Mesendoderm (in vitro differentiated cells): ENCODE measurements at regions not wholly inside any gene's neighbourhood (a gene's known extent, or its start where the extent isn't known, plus 50 kb on each side); places are given as distances from the start of the nearest gene placed in this dataset.

ENCODE experiments used
- DNase-seq: peaks from one replicate; pipeline ENCODE4 v3.0.0; 2013
- H2AK5ac ChIP-seq: 2 replicates; pipeline ENCODE4 v1.6.1; 2013; ENCODE audit warnings: low read length, inconsistent platforms
- H2BK120ac ChIP-seq: 2 replicates; pipeline ENCODE4 v1.6.1; 2013; ENCODE audit warnings: low read depth, mild to moderate bottlenecking, low read length, moderate library complexity, mixed read lengths
- H2BK15ac ChIP-seq: replicated peaks from 2 replicates; pipeline ENCODE4 v1.6.1; 2013; ENCODE audit warnings: low read depth, mild to moderate bottlenecking, moderate library complexity
- H2BK5ac ChIP-seq: 2 replicates; pipeline ENCODE4 v1.6.1; 2013; ENCODE audit warnings: low read length, inconsistent platforms
- H3K18ac ChIP-seq: 2 replicates; pipeline ENCODE4 v1.6.1; 2013; ENCODE audit warnings: mild to moderate bottlenecking, low read length, mixed read lengths
- H3K23ac ChIP-seq: one replicate; pipeline ENCODE4 v1.6.1; 2013; ENCODE audit warnings: low read length
- H3K27ac ChIP-seq: 2 replicates; pipeline ENCODE4 v1.5.1; 2013; ENCODE audit warnings: low read depth, mild to moderate bottlenecking, inconsistent platforms, low read length, moderate library complexity
- H3K27me3 ChIP-seq: 2 replicates; pipeline ENCODE4 v1.6.1; 2013; ENCODE audit warnings: low read length, control low read depth, mild to moderate bottlenecking, inconsistent platforms; ENCODE audit not compliant: insufficient read depth, poor library complexity
- H3K36me3 ChIP-seq: 2 replicates; pipeline ENCODE4 v1.6.1; 2013; ENCODE audit warnings: low read length, inconsistent platforms; ENCODE audit not compliant: control insufficient read depth, insufficient read depth
- H3K4ac ChIP-seq: one replicate; pipeline ENCODE4 v1.6.1; 2013; ENCODE audit warnings: low read depth, mild to moderate bottlenecking, low read length, moderate library complexity
- H3K4me1 ChIP-seq: 2 replicates; pipeline ENCODE4 v1.6.1; 2013; ENCODE audit warnings: low read depth, low read length, inconsistent platforms; ENCODE audit not compliant: control insufficient read depth
- H3K4me2 ChIP-seq: 2 replicates; pipeline ENCODE4 v1.6.1; 2013; ENCODE audit warnings: low read length
- H3K4me3 ChIP-seq: 2 replicates; pipeline ENCODE4 v1.5.1; 2013; ENCODE audit warnings: mild to moderate bottlenecking, low read length
- H3K56ac ChIP-seq: one replicate; pipeline ENCODE4 v1.6.1; 2013; ENCODE audit warnings: low read length
- H3K79me1 ChIP-seq: 2 replicates; pipeline ENCODE4 v1.6.1; 2013; ENCODE audit warnings: low read length, inconsistent platforms
- H3K79me2 ChIP-seq: 2 replicates; pipeline ENCODE4 v1.6.1; 2013; ENCODE audit warnings: mild to moderate bottlenecking, low read length; ENCODE audit not compliant: control insufficient read depth, insufficient read depth
- H3K9ac ChIP-seq: 2 replicates; pipeline ENCODE4 v1.6.1; 2013; ENCODE audit warnings: low read length, inconsistent platforms
- H4K5ac ChIP-seq: one replicate; pipeline ENCODE4 v1.6.1; 2013; ENCODE audit warnings: low read length
- H4K8ac ChIP-seq: one replicate; pipeline ENCODE4 v1.6.1; 2013; ENCODE audit warnings: low read depth, mild to moderate bottlenecking, control low read depth, low read length, moderate library complexity
- WGBS: extraction: QIAGEN DNeasy Blood & Tissue Kit; methylation state at CpG from one replicate; pipeline ENCODE4 v1.1.7; 2013; ENCODE audit warnings: low lambda C conversion rate, missing lambda C conversion rate; ENCODE audit not compliant: insufficient coverage; ENCODE audit errors: extremely low coverage; 5-methylcytosine and 5-hydroxymethylcytosine counted together

DNA sequence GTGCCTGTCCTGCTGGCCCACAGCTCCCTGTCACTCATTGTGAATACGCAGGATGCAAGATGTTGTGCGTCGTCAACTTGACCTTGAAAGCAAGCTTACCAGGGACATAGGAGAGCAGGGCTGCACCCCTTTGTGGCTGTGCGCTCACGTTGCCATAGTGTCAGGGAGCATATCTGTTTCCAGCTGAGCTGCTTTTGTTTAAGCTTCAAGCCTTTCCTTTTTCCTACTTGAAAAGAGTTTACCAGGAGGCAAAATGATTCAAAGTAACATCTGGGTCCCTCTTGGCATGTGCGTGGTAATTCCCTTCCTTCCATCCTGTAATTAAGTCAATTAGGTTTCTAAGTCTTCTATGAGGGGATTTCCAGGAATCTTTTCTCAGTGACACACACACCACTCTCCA is 537.1 kb downstream of the AJAP1 start:
- H2BK15ac ChIP-seq = no peak overlapping the region
- no peak overlapping the region for H3K4ac ChIP-seq
- no peaks in the 10 kb centered on the region for H3K79me2 ChIP-seq
- H3K18ac ChIP-seq = no peak overlapping the region
- H3K79me1 ChIP-seq = no peaks in the 10 kb centered on the region
- H3K27me3 ChIP-seq = no peaks in the 10 kb centered on the region
- H3K4me3 ChIP-seq = no peak overlapping the region
- H2AK5ac ChIP-seq = no peak overlapping the region
- no peak overlapping the region for H4K8ac ChIP-seq
- H3K27ac ChIP-seq = no peak overlapping the region
- H3K36me3 ChIP-seq = no peaks in the 10 kb centered on the region
- no peak overlapping the region for H3K56ac ChIP-seq
- H3K4me1 ChIP-seq = no peaks in the 10 kb centered on the region
- H3K23ac ChIP-seq = no peak overlapping the region
- no peak overlapping the region for H3K9ac ChIP-seq
- H2BK120ac ChIP-seq = no peak overlapping the region
- no peak for DNase-seq
- no peak overlapping the region for H2BK5ac ChIP-seq
- H3K4me2 ChIP-seq = no peak overlapping the region
- H4K5ac ChIP-seq = no peak overlapping the region
- WGBS = no CpG with 5 or more reads among the region's 6 CpGs

DNA sequence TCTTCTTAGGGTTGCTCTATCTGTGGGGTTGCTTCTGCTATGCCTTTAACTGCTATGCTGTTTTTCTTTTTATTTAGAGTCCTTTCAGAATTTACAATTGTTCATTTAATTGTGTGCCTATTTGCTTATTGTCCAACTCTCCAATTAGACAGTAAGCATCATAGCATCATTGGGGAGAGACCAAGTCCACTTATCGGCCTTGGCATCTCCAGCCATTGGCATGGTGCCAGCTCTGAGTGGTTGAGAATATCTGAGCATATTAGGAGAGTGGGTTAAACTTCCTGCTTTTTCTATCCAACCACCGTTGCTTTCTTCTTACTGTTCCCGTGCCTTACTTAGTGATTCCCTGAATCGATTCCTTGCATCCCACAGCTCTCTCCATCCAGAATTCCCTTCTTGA is 535.0 kb downstream of the AJAP1 start:
- Histone ChIP-seq H3K4me2 (no peak overlapping the region), H3K23ac (no peak overlapping the region), H2AK5ac (no peak overlapping the region), H2BK120ac (no peak overlapping the region), H3K79me1 (no peaks in the 10 kb centered on the region), H3K27me3 (no peaks in the 10 kb centered on the region), H3K4ac (no peak overlapping the region), H3K79me2 (no peaks in the 10 kb centered on the region), H4K5ac (no peak overlapping the region), H3K18ac (no peak overlapping the region), H3K9ac (no peak overlapping the region), H2BK5ac (no peak overlapping the region), H3K4me3 (no peak overlapping the region), H3K4me1 (no peaks in the 10 kb centered on the region), H2BK15ac (no peak overlapping the region), H3K56ac (no peak overlapping the region), H4K8ac (no peak overlapping the region), H3K27ac (no peak overlapping the region), H3K36me3 (no peaks in the 10 kb centered on the region)
- no peak for DNase-seq
- WGBS = no CpG with 5 or more reads among the region's 4 CpGs

DNA sequence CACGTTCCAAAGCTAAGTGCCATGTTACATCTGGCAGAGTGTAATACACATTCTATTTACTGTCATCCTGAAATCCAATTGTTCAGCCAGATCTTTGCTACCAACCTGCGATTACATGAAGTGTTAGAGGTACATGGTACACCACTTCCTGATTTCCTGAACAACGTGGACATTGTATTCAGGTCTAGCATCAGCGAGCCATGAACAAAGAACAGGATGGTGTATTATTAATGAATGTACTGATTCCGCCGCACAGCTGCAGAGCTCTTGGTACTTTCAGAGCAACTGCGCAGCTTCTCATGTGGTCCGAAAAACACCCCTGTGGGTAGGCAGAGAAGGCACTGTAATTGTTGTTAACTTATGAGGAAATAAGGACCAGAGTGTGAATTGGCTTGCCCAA is 511.4 kb downstream of the AJAP1 start:
- DNase-seq = no peak
- Histone ChIP-seq H3K27me3 (no peaks in the 10 kb centered on the region), H3K36me3 (no peaks in the 10 kb centered on the region), H3K4me2 (no peak overlapping the region), H3K79me1 (no peaks in the 10 kb centered on the region), H3K27ac (no peak overlapping the region), H2AK5ac (no peak overlapping the region), H2BK15ac (no peak overlapping the region), H3K4ac (no peak overlapping the region), H2BK5ac (no peak overlapping the region), H3K9ac (no peak overlapping the region), H3K56ac (no peak overlapping the region), H3K4me3 (no peak overlapping the region), H3K79me2 (no peaks in the 10 kb centered on the region), H3K18ac (no peak overlapping the region), H2BK120ac (no peak overlapping the region), H3K23ac (no peak overlapping the region), H3K4me1 (no peaks in the 10 kb centered on the region), H4K5ac (no peak overlapping the region), H4K8ac (no peak overlapping the region)
- WGBS = no CpG with 5 or more reads among the region's 8 CpGs

DNA sequence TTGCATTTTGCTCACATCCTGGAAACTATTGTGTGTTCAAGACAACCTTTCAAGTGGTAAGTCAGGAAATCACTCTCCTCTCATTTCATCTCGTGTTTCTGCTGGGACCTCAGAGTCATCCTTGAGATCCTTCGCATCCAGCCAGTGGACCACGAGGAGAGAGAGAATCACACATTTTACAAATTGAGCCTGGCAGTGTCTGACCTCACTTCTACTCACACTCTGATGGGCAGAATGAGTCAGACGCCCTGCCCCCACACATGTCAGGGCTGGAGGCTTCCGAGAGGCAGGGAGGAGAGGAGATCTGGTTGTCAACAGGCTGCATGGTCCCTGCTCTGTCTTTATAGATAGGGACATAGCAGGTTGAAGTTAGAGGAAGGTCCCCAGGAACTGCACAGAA is 509.7 kb downstream of the AJAP1 start:
- H3K4ac ChIP-seq = no peak overlapping the region
- H4K8ac ChIP-seq = no peak overlapping the region
- no peak overlapping the region for H2AK5ac ChIP-seq
- DNase-seq = peak; percentile 58
- no peak overlapping the region for H3K9ac ChIP-seq
- H2BK5ac ChIP-seq = no peak overlapping the region
- H3K4me3 ChIP-seq = no peak overlapping the region
- no CpG with 5 or more reads among the region's 5 CpGs for WGBS
- H4K5ac ChIP-seq = no peak overlapping the region
- H3K23ac ChIP-seq = no peak overlapping the region
- no peak overlapping the region for H3K4me2 ChIP-seq
- no peaks in the 10 kb centered on the region for H3K36me3 ChIP-seq
- no peaks in the 10 kb centered on the region for H3K27me3 ChIP-seq
- no peaks in the 10 kb centered on the region for H3K79me2 ChIP-seq
- H3K18ac ChIP-seq = no peak overlapping the region
- no peaks in the 10 kb centered on the region for H3K4me1 ChIP-seq
- no peaks in the 10 kb centered on the region for H3K79me1 ChIP-seq
- no peak overlapping the region for H2BK15ac ChIP-seq
- H2BK120ac ChIP-seq = no peak overlapping the region
- H3K56ac ChIP-seq = no peak overlapping the region
- H3K27ac ChIP-seq = no peak overlapping the region

DNA sequence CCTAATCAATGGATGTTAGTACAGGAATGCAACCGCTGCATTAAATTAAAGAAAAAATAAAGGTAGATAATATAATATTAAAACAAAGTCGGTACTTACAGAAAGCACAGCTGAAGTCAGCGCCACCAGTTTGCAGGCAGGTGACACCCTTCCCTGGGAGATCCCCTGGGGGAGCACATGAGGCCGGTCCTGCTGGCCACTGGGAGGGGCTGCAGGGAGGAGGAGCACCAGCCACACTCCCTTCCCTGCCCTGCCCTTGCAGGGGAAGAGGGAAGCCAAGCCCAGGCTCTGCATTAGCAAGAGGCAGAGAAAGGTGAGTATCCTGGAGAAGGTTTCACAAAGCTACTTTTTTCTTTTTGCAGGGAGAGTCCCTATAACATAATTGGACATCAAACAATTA is 507.0 kb downstream of the AJAP1 start:
- no peaks in the 10 kb centered on the region for H3K27me3 ChIP-seq
- H3K18ac ChIP-seq = no peak overlapping the region
- no peak overlapping the region for H3K27ac ChIP-seq
- WGBS = no CpG with 5 or more reads among the region's 4 CpGs
- H3K4me3 ChIP-seq = no peak overlapping the region
- no peak overlapping the region for H2BK5ac ChIP-seq
- no peak overlapping the region for H3K23ac ChIP-seq
- H3K79me2 ChIP-seq = no peaks in the 10 kb centered on the region
- H3K4ac ChIP-seq = no peak overlapping the region
- no peak overlapping the region for H2AK5ac ChIP-seq
- H3K56ac ChIP-seq = no peak overlapping the region
- H3K4me1 ChIP-seq = no peaks in the 10 kb centered on the region
- H2BK120ac ChIP-seq = no peak overlapping the region
- H3K79me1 ChIP-seq = no peaks in the 10 kb centered on the region
- no peak overlapping the region for H3K4me2 ChIP-seq
- H4K5ac ChIP-seq = no peak overlapping the region
- DNase-seq = peak; percentile 65
- no peak overlapping the region for H2BK15ac ChIP-seq
- no peaks in the 10 kb centered on the region for H3K36me3 ChIP-seq
- no peak overlapping the region for H4K8ac ChIP-seq
- H3K9ac ChIP-seq = no peak overlapping the region

DNA sequence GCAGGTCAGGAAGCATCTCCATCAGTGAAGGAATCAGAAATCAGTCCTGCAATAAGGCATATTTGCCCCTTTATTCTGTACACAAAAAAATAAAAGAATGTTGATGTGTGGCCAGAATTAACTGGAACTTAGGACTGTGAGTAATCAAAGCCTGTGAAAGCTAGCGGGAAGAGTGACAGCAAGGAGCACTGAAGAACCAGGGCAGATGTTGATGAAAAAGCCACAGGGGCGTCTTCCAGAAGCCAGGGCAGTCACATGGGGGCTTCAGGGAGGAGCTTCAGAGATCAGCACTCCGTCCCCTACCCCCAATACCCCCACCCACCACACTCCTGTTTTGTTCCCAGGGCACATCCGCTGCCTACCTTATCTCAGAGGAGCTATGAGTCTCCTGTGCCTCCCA is 502.8 kb downstream of the AJAP1 start:
- H2BK15ac ChIP-seq = no peak overlapping the region
- H3K23ac ChIP-seq = no peak overlapping the region
- H2BK120ac ChIP-seq = no peak overlapping the region
- no peaks in the 10 kb centered on the region for H3K27me3 ChIP-seq
- WGBS = no CpG with 5 or more reads among the region's 4 CpGs
- no peak overlapping the region for H4K8ac ChIP-seq
- no peak overlapping the region for H3K4ac ChIP-seq
- no peak overlapping the region for H3K56ac ChIP-seq
- H3K9ac ChIP-seq = no peak overlapping the region
- no peak overlapping the region for H3K27ac ChIP-seq
- H3K79me1 ChIP-seq = no peaks in the 10 kb centered on the region
- H2AK5ac ChIP-seq = no peak overlapping the region
- no peak for DNase-seq
- H3K4me3 ChIP-seq = no peak overlapping the region
- no peak overlapping the region for H4K5ac ChIP-seq
- no peak overlapping the region for H3K18ac ChIP-seq
- no peak overlapping the region for H3K4me2 ChIP-seq
- H3K4me1 ChIP-seq = no peaks in the 10 kb centered on the region
- no peak overlapping the region for H2BK5ac ChIP-seq
- H3K79me2 ChIP-seq = no peaks in the 10 kb centered on the region
- no peaks in the 10 kb centered on the region for H3K36me3 ChIP-seq
